GM12878 (cell line): ENCODE measurements at regions not wholly inside any gene's neighbourhood (a gene's known extent, or its start where the extent isn't known, plus 50 kb on each side); places are given as distances from the start of the nearest gene placed in this dataset.

ENCODE experiments used
- ATAC-seq: fragments of 200-7000 bp; cut with Tn5 transposase; 3 replicates; pipeline ENCODE4 v1.9.1; 2020; ENCODE audit warnings: mild to moderate bottlenecking, moderate library complexity
- BruUV-seq: library from RNA; stranded (reverse); fragments of 400-500 nt; replicated peaks from 2 replicates; lab custom pipeline; 2021; lab: Mats Ljungman, UMichigan
- CTCF ChIA-PET: fragments of 300-600 bp; sonication (Branson Sonifier 250); formaldehyde crosslinking; extraction: SDS; loops from one replicate; lab custom pipeline; 2021; ENCODE audit warnings: inconsistent platforms; lab: Yijun Ruan, JAX
- POLR2A ChIA-PET: fragments of 350-600 bp; formaldehyde crosslinking; extraction: SDS; loops from one replicate; lab custom pipeline; 2021; ENCODE audit warnings: inconsistent platforms; lab: Charles Lee
- RAD21 ChIA-PET: fragments of 300-600 bp; sonication (Branson Sonifier 250); formaldehyde crosslinking; loops from one replicate; lab custom pipeline; 2023; ENCODE audit warnings: antibody characterized with exemption; ENCODE audit not compliant: unreplicated experiment; lab: Charles Lee
- SMC1A ChIA-PET: fragments of 300-600 bp; sonication (Branson Sonifier 250); formaldehyde crosslinking; loops from one replicate; lab custom pipeline; 2023; ENCODE audit not compliant: unreplicated experiment, uncharacterized antibody; lab: Charles Lee
- DNase-seq: peaks from one replicate; pipeline ENCODE4 v3.0.0-alpha.2; 2011; ENCODE audit warnings: low read depth, low spot score
- FAIRE-seq: peaks from 3 replicates; lab custom pipeline; 2011; peaks lifted over from hg19 to GRCh38; lab: Jason Lieb, UNC
- H2AFZ ChIP-seq: 2 replicates; pipeline ENCODE4 v1.6.0; 2011; ENCODE audit warnings: low read depth, low read length, control low read depth; ENCODE audit not compliant: control insufficient read depth
- H3K27ac ChIP-seq: 2 replicates; pipeline ENCODE4 v1.5.1; 2011; ENCODE audit warnings: control low read depth; ENCODE audit not compliant: control insufficient read depth, insufficient read depth
- H3K27me3 ChIP-seq, 2 experiments: replicated peaks in 1 of 2; 2 replicates each; pipeline versions ENCODE4 v1.6.0 to v1.6.1; 2011; ENCODE audit warnings: low read length in 1 of 2; ENCODE audit not compliant: control insufficient read depth in 2 of 2, insufficient read depth in 2 of 2
- H3K36me3 ChIP-seq, 2 experiments: 2 replicates each; pipeline ENCODE4 v1.5.1; 2011; ENCODE audit warnings: low read length in 1 of 2; ENCODE audit not compliant: control insufficient read depth in 2 of 2, insufficient read depth in 2 of 2
- H3K4me1 ChIP-seq: 2 replicates; pipeline ENCODE4 v1.6.1; 2011; ENCODE audit warnings: mild to moderate bottlenecking, low read length, moderate library complexity, mixed read lengths; ENCODE audit not compliant: control insufficient read depth, insufficient read depth
- H3K4me2 ChIP-seq: 2 replicates; pipeline ENCODE4 v1.6.0; 2011; ENCODE audit warnings: control low read depth; ENCODE audit not compliant: control insufficient read depth, insufficient read depth
- H3K4me3 ChIP-seq: fragments of 200-600 bp; sonication (generic); 2 replicates; pipeline ENCODE4 v1.5.1; 2016
- H3K79me2 ChIP-seq: 2 replicates; pipeline ENCODE4 v1.6.0; 2011; ENCODE audit warnings: low read length; ENCODE audit not compliant: control insufficient read depth, insufficient read depth
- H3K9ac ChIP-seq: 2 replicates; pipeline ENCODE4 v1.8.0; 2011; ENCODE audit warnings: low read length, control low read depth, mixed read lengths; ENCODE audit not compliant: control insufficient read depth, insufficient read depth
- H3K9me3 ChIP-seq: replicated peaks from 3 replicates; pipeline ENCODE4 v1.5.1; 2011; ENCODE audit warnings: mild to moderate bottlenecking, low read length; ENCODE audit not compliant: control insufficient read depth, insufficient read depth
- H4K20me1 ChIP-seq: 2 replicates; pipeline ENCODE4 v1.6.0; 2011; ENCODE audit not compliant: control insufficient read depth, insufficient read depth
- BHLHE40 ChIP-seq, 2 experiments: fragments of 450-650 bp in 1 of 2; IDR thresholded peaks; 2 replicates each; pipeline ENCODE4 v1.6.1; 2011 to 2017; ENCODE audit warnings: low read depth in 2 of 2, borderline replicate concordance in 1 of 2, improper control_type of control experiment in 1 of 2, low read length in 1 of 2, mild to moderate bottlenecking in 1 of 2
- CBX3 ChIP-seq: fragments of 200-600 bp; sonication (generic); IDR thresholded peaks from 2 replicates; pipeline ENCODE4 v1.6.1; 2016; ENCODE audit warnings: low read depth, borderline replicate concordance
- KLF5 ChIP-seq: fragments of 450-650 bp; IDR thresholded peaks from 2 replicates; pipeline ENCODE4 v1.6.1; 2014; ENCODE audit warnings: mild to moderate bottlenecking; ENCODE audit not compliant: partially characterized antibody
- NKRF ChIP-seq: fragments of 450-650 bp; conservative IDR thresholded peaks from 2 replicates; pipeline ENCODE4 v1.6.1; 2017; ENCODE audit warnings: mild to moderate bottlenecking, moderate library complexity
- NR2C2 ChIP-seq: IDR thresholded peaks from 2 replicates; pipeline ENCODE4 v1.6.1; 2011; ENCODE audit warnings: borderline replicate concordance, low read depth; ENCODE audit not compliant: control insufficient read depth, insufficient read length
- STAT1 ChIP-seq: fragments of 450-650 bp; conservative IDR thresholded peaks from 2 replicates; pipeline ENCODE4 v1.6.1; 2014; ENCODE audit warnings: antibody characterized with exemption, mild to moderate bottlenecking
- SUPT20H ChIP-seq: IDR thresholded peaks from 2 replicates; pipeline ENCODE4 v1.6.1; 2011; ENCODE audit warnings: low read depth, mild to moderate bottlenecking, low read length, moderate library complexity, borderline replicate concordance; ENCODE audit not compliant: control insufficient read depth
- TCF7 ChIP-seq: IDR thresholded peaks from 2 replicates; pipeline ENCODE4 v1.6.1; 2014; ENCODE audit warnings: antibody characterized with exemption, borderline replicate concordance
- whole genome bisulfite sequencing: methylation state at CpG from one replicate; pipeline ENCODE4 v1.1.6; 2016; ENCODE audit warnings: low lambda C conversion rate; ENCODE audit not compliant: insufficient replicate concordance, insufficient coverage; ENCODE audit errors: missing lambda C conversion rate; 5-methylcytosine and 5-hydroxymethylcytosine counted together
- in situ Hi-C: fragments of 300-500 bp; cut with MboI; formaldehyde crosslinking; loops from 9 replicates; pipeline ENCODE4 v1.14.3; 2018; ENCODE audit warnings: mixed read lengths
- intact Hi-C: fragments of 100-400 bp; cut with micrococcal nuclease; formaldehyde crosslinking; loops from one replicate; pipeline ENCODE4 v1.14.2; 2022; ENCODE audit not compliant: unreplicated experiment
- TF ChIP-seq, protein P1 (sequence below): fragments of 450-650 bp; formaldehyde crosslinking; IDR thresholded peaks from 2 replicates; pipeline ENCODE4 v1.5.0; 2022; ENCODE audit warnings: mild to moderate bottlenecking, missing genetic modification characterization

GRCh38 chr13:104011505-104012241 lies 945.5 kb upstream of the SLC10A2 start:
- POLR2A ChIA-PET: no interaction called here
- SMC1A ChIA-PET: no interaction called here
- in situ Hi-C loops: no loop called here
- 54% methylated on average over 18 of the region's 18 CpGs for WGBS
- H3K27me3 ChIP-seq: no peaks in the 10 kb centered on the region
- no peak overlapping the region for H3K4me3 ChIP-seq
- no peaks in the 10 kb centered on the region for H3K9me3 ChIP-seq
- RAD21 ChIA-PET: no interaction called here
- DNase-seq (no peak), ATAC-seq (no peak), FAIRE-seq (no peak)
- H3K4me1 ChIP-seq: no peaks in the 10 kb centered on the region
- H3K79me2 ChIP-seq: no peaks in the 10 kb centered on the region
- no peak overlapping the region for H3K27ac ChIP-seq
- intact Hi-C loops: no loop called here
- BruUV-seq: no TSS peak
- H3K36me3 ChIP-seq: no peaks in the 10 kb centered on the region
- CTCF ChIA-PET: no interaction called here
- no peak overlapping the region for H3K4me2 ChIP-seq
- H4K20me1 ChIP-seq: no peaks in the 10 kb centered on the region
- H2AFZ ChIP-seq: no peak overlapping the region
- TF ChIP-seq BHLHE40 (IDR thresholded peaks at IDR 0.05; ENCODE audit: borderline replicate concordance in 1 of 2, low read depth in 2 of 2, low read length in 1 of 2) (0 out of 4 replicates have a peak, but pooled peaks of 1 of the 2 experiments have one; percentile 6), NR2C2 (no peak)
- TF ChIP-seq, all 136 proteins: peak for 1
- no peak overlapping the region for H3K9ac ChIP-seq

- BruUV-seq: no TSS peak
- POLR2A ChIA-PET: no interaction called here
- ATAC-seq: no peak
- no peak for TF ChIP-seq KLF5
- TF ChIP-seq NKRF: no peak
- TF ChIP-seq, protein P1, sequence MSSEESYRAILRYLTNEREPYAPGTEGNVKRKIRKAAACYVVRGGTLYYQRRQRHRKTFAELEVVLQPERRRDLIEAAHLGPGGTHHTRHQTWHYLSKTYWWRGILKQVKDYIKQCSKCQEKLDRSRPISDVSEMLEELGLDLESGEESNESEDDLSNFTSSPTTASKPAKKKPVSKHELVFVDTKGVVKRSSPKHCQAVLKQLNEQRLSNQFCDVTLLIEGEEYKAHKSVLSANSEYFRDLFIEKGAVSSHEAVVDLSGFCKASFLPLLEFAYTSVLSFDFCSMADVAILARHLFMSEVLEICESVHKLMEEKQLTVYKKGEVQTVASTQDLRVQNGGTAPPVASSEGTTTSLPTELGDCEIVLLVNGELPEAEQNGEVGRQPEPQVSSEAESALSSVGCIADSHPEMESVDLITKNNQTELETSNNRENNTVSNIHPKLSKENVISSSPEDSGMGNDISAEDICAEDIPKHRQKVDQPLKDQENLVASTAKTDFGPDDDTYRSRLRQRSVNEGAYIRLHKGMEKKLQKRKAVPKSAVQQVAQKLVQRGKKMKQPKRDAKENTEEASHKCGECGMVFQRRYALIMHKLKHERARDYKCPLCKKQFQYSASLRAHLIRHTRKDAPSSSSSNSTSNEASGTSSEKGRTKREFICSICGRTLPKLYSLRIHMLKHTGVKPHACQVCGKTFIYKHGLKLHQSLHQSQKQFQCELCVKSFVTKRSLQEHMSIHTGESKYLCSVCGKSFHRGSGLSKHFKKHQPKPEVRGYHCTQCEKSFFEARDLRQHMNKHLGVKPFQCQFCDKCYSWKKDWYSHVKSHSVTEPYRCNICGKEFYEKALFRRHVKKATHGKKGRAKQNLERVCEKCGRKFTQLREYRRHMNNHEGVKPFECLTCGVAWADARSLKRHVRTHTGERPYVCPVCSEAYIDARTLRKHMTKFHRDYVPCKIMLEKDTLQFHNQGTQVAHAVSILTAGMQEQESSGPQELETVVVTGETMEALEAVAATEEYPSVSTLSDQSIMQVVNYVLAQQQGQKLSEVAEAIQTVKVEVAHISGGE: no peak
- TF ChIP-seq TCF7: no peak
- no peak for TF ChIP-seq SUPT20H
- TF ChIP-seq CBX3: no peak
- no peak for TF ChIP-seq STAT1
Observed at GRCh38 chr13:104008541-104009435, 942.6 kb upstream of the SLC10A2 start.

More at GRCh38 chr13:104008541-104009435, 942.6 kb upstream of the SLC10A2 start:
- intact Hi-C loops: no loop called here
- DNase-seq (no peak), FAIRE-seq (no peak)
- ChIA-PET CTCF (no interaction called here), RAD21 (no interaction called here), SMC1A (no interaction called here)
- H2AFZ ChIP-seq: no peak overlapping the region
- H3K4me2 ChIP-seq: no peak overlapping the region
- H3K27me3 ChIP-seq: no peaks in the 10 kb centered on the region
- H4K20me1 ChIP-seq: no peaks in the 10 kb centered on the region
- H3K36me3 ChIP-seq: no peaks in the 10 kb centered on the region
- no peak overlapping the region for H3K4me3 ChIP-seq
- H3K4me1 ChIP-seq: no peaks in the 10 kb centered on the region
- H3K9ac ChIP-seq: no peak overlapping the region
- in situ Hi-C loops: no loop called here
- 32% methylated on average over 8 of the region's 8 CpGs for WGBS
- H3K27ac ChIP-seq: no peak overlapping the region
- H3K79me2 ChIP-seq: no peaks in the 10 kb centered on the region
- no peaks in the 10 kb centered on the region for H3K9me3 ChIP-seq
